ENCODE measurements at regions not wholly inside any gene's neighbourhood (a gene's known extent, or its start where the extent isn't known, plus 50 kb on each side); places are given as distances from the start of the nearest gene placed in this dataset.

DNA sequence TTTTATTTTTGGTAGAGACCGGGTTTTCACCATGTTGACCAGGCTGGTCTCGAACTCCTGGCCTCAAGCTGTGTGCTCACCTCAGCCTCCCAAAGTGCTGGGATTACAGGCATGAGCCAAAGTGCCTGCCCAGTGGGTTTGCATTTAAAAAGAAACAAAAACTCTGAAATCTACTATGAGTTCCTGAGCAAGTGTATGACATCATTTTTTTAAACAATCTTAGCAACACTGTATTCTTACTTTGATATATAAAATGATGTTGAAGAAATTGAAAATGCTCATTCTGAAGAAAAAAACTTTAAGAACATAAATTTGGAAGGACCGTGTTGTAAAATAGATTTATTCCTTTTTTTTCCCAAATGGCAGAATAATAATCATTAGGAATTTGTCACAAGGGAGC is 1199.7 kb downstream of the DIAPH3 start:
- TF ChIP-seq, protein P1, sequence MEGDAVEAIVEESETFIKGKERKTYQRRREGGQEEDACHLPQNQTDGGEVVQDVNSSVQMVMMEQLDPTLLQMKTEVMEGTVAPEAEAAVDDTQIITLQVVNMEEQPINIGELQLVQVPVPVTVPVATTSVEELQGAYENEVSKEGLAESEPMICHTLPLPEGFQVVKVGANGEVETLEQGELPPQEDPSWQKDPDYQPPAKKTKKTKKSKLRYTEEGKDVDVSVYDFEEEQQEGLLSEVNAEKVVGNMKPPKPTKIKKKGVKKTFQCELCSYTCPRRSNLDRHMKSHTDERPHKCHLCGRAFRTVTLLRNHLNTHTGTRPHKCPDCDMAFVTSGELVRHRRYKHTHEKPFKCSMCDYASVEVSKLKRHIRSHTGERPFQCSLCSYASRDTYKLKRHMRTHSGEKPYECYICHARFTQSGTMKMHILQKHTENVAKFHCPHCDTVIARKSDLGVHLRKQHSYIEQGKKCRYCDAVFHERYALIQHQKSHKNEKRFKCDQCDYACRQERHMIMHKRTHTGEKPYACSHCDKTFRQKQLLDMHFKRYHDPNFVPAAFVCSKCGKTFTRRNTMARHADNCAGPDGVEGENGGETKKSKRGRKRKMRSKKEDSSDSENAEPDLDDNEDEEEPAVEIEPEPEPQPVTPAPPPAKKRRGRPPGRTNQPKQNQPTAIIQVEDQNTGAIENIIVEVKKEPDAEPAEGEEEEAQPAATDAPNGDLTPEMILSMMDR (IDR thresholded peaks at IDR 0.05) = no peak
- no peak for TF ChIP-seq POLR2A (IDR thresholded peaks at IDR 0.05)

All from Peyer's patch (tissue), 4 donors.